Bronchial epithelial cell (primary cell): ENCODE measurements at regions not wholly inside any gene's neighbourhood (a gene's known extent, or its start where the extent isn't known, plus 50 kb on each side); places are given as distances from the start of the nearest gene placed in this dataset.

Source experiments
- DNase-seq: peaks from one replicate; pipeline ENCODE4 v3.0.0-alpha.2; 2010; ENCODE audit warnings: low read depth
- FAIRE-seq: peaks from 2 replicates; lab custom pipeline; 2011; peaks lifted over from hg19 to GRCh38; lab: Jason Lieb, UNC
- H3K27me3 ChIP-seq: 2 replicates; pipeline ENCODE4 v1.5.1; 2011; ENCODE audit warnings: low read length; ENCODE audit not compliant: control insufficient read depth, insufficient read depth
- H3K36me3 ChIP-seq: 2 replicates; pipeline ENCODE4 v1.5.1; 2011; ENCODE audit warnings: low read length; ENCODE audit not compliant: control insufficient read depth, insufficient read depth
- H3K4me3 ChIP-seq: 2 replicates; pipeline ENCODE4 v1.5.1; 2011; ENCODE audit warnings: mild to moderate bottlenecking, low read depth, low read length, control low read depth
- TF ChIP-seq, protein P1 (sequence below): IDR thresholded peaks from 2 replicates; pipeline ENCODE4 v1.5.1; 2011; ENCODE audit warnings: mild to moderate bottlenecking, moderate library complexity, low read length, control low read depth, inconsistent platforms; ENCODE audit not compliant: insufficient read depth, severe bottlenecking

DNA sequence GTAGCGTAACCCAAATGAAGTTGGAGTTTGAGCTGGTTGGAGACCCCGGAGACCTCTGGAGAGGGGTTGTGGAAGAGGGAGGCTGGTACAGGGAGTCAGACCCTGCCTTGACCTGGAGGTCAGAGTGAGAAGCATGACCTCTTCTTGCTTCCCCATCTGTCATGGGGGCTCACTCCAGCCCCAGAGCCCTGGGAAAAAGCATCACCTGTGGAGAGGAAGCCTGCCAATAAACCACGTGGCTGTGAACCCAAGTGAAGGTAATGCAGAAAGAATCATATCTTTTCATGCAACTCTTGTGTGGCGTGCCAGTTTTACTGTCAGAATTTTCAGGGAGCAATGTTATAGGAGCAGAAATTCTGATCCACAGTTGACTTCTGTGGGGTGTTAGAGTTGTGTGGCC is 178.5 kb upstream of the PRICKLE1 start:
- TF ChIP-seq, protein P1, sequence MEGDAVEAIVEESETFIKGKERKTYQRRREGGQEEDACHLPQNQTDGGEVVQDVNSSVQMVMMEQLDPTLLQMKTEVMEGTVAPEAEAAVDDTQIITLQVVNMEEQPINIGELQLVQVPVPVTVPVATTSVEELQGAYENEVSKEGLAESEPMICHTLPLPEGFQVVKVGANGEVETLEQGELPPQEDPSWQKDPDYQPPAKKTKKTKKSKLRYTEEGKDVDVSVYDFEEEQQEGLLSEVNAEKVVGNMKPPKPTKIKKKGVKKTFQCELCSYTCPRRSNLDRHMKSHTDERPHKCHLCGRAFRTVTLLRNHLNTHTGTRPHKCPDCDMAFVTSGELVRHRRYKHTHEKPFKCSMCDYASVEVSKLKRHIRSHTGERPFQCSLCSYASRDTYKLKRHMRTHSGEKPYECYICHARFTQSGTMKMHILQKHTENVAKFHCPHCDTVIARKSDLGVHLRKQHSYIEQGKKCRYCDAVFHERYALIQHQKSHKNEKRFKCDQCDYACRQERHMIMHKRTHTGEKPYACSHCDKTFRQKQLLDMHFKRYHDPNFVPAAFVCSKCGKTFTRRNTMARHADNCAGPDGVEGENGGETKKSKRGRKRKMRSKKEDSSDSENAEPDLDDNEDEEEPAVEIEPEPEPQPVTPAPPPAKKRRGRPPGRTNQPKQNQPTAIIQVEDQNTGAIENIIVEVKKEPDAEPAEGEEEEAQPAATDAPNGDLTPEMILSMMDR = no peak
- FAIRE-seq = no peak

DNA sequence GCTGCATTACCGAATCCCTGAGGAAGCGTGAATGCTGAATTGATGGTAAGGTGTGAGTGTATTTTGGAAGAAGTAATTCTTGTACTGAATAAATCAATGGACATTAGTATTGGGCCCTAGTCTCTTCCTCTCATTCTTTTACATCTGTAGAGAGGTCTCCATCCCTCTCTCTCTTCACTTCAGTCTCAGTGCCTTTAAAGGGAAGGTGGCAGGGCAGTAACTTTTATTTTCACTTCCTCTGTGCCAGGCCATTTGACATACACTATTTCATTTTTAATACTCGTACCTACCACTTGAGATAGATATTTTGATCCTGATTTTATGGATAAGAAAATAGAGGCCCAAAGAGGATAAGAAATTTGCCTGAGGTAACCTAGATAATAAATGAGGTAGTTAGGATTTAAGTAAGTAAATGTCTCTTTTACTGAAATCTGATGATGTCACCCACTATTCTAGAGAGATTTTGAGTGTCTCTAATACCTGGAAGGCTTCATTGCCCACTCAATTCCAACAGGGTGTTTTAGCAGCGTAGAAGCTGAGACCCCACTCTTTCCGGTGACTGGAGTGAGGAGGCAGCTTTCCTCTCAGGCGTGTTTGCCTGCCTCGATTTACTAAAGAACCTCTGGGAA is 177.9 kb upstream of the PRICKLE1 start:
- Histone ChIP-seq H3K27me3 (no peaks in the 10 kb centered on the region), H3K4me3 (no peak overlapping the region), H3K36me3 (no peaks in the 10 kb centered on the region)
- TF ChIP-seq, protein P1 = no peak
- DNase-seq (no peak), FAIRE-seq (no peak)

More for the DNA sequence above, 178.5 kb upstream of the PRICKLE1 start:
- Histone ChIP-seq H3K36me3 (no peaks in the 10 kb centered on the region), H3K4me3 (no peak overlapping the region), H3K27me3 (no peaks in the 10 kb centered on the region)
- DNase-seq = no peak

DNA sequence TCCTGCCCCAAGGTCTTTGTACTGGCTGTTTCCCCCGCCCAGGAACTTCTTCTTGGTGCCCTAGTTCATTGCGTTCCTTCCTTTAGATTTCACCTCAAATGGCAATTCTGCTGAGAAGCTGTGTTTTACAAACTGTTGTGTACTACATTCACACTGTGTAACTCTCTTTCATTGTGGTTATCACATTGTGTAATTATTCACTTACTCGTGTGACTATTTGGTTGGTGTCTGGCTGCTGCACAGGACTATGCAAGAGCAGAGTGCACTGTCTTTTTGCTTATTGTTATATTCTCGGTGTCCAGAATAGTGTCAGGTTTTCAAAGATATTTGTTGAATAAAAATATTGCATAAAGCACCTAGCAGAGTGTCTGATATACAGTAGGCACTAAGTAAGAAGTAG is 177.2 kb upstream of the PRICKLE1 start:
- FAIRE-seq = no peak
- H3K36me3 ChIP-seq = no peaks in the 10 kb centered on the region
- no peaks in the 10 kb centered on the region for H3K27me3 ChIP-seq
- H3K4me3 ChIP-seq = no peak overlapping the region
- no peak for DNase-seq
- TF ChIP-seq, protein P1 = no peak

DNA sequence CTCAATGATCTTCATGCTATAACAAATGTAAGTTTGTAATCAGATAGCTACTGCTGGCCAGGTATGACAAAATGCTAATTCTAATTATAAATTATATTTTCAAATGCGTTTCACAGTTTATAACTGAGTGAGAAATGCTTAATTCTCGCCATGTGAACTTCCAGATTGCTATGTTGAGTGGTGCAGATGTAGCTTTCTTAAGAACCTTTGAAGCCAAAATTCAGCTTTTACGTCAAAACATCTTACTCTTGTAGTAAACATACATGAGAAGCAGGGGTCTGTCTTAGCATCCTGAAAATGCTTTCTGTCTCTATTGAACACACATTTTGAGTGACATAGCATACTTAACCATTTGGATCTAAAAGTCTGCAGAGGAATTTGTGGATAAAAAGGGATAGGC is 176.5 kb upstream of the PRICKLE1 start:
- DNase-seq (no peak), FAIRE-seq (no peak)
- TF ChIP-seq, protein P1 = no peak
- Histone ChIP-seq H3K4me3 (no peak overlapping the region), H3K36me3 (no peaks in the 10 kb centered on the region), H3K27me3 (no peaks in the 10 kb centered on the region)

DNA sequence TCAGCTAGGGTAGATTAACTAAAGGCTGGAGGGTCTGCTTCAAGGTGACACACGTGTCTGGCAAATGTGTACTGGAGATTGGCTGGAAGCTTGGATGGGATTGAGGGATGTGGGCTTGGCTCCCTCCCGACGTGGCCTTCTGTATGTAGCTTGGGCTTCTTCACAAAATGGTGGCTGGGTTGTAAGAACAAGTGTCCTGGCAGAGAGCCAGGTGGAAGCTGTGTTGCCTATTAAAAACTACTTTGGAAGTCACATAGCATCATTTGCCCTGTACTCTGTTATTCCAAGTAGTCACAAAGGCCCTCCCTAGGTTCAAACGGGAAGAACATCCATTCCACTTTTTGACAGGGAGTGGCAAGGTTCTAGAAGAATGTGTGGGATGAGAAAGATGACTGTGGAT is 174.1 kb upstream of the PRICKLE1 start:
- Histone ChIP-seq H3K36me3 (no peaks in the 10 kb centered on the region), H3K27me3 (no peaks in the 10 kb centered on the region), H3K4me3 (no peak overlapping the region)
- DNase-seq (no peak), FAIRE-seq (no peak)
- TF ChIP-seq, protein P1 = no peak

DNA sequence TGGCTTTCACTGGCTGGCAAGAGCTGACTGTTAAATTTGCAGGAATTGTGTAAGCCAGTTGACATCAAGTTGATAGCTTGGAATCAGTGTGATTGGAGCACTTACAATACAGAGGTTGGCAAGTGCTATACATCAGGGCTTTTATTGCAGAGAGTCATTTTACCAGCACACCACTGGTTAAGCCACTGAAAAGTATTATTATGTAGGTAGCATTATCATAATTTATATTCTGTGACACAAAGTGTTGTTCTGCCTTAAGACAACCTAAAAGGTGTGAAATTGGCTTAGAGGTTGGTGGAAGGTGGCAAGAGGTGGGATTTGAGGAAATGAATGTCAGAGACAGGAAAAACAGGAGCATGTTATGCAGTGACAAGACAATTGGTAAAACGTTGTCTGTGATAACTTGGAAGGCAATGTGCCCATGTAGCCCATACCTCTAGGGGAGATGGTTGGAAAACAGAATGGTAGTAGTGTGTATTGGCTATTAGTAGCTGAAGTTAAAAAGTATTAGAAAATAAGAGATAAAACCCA is 172.9 kb upstream of the PRICKLE1 start:
- FAIRE-seq = no peak
- H3K36me3 ChIP-seq = no peaks in the 10 kb centered on the region
- TF ChIP-seq, protein P1 = no peak

More for the DNA sequence above, 172.9 kb upstream of the PRICKLE1 start:
- no peak for DNase-seq
- no peak overlapping the region for H3K4me3 ChIP-seq
- H3K27me3 ChIP-seq = no peaks in the 10 kb centered on the region
